ENCODE measurements at regions not wholly inside any gene's neighbourhood (a gene's known extent, or its start where the extent isn't known, plus 50 kb on each side); places are given as distances from the start of the nearest gene placed in this dataset.

DNA sequence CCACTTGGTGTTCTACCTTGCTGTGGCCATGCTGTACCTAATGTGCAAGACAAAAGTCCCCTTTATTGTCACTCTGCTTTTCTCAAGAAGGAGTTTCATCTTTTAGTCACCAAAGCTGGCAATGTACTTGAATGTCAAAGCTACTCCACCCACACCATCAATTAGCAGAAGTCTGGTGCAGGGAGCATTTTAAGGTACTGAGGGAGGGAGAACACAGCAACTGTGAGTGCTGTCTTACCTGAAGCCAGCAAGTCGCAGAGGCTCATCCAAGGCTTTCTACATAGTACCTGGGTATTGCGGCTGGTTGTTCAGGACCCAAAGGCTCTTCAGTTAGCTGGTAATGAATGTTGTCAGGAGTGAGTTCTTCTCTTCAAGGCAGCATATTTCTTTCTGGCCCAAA is 820.4 kb downstream of the OTOL1 start:
- Histone ChIP-seq H2AK5ac (ENCODE audit: insufficient read length, low read length) (no peak overlapping the region), H3K27ac (ENCODE audit: insufficient read length, low read depth, low read length) (no peak overlapping the region), H3K23ac (ENCODE audit: insufficient read length, low read depth, low read length) (no peak overlapping the region), H3K56ac (ENCODE audit: insufficient read length, low read depth, low read length) (no peak overlapping the region), H3K18ac (ENCODE audit: insufficient read length, low read depth, low read length) (no peak overlapping the region), H4K20me1 (ENCODE audit: control insufficient read depth, insufficient read depth, insufficient read length) (no peaks in the 10 kb centered on the region), H3K79me1 (ENCODE audit: insufficient read depth, low read depth, low read length, poor library complexity, severe bottlenecking) (no peaks in the 10 kb centered on the region), H3K4ac (ENCODE audit: low read depth, low read length) (no peak overlapping the region), H3K23me2 (ENCODE audit: insufficient read length, low read depth, low read length, poor library complexity, severe bottlenecking) (no peaks in the 10 kb centered on the region), H2BK12ac (ENCODE audit: insufficient read length, low read depth, low read length) (no peak overlapping the region), H2BK20ac (ENCODE audit: low read depth, low read length, poor library complexity, severe bottlenecking) (no peak overlapping the region), H3K79me2 (ENCODE audit: insufficient read depth, low read length) (no peaks in the 10 kb centered on the region), H4K8ac (replicated peaks; ENCODE audit: insufficient read length, low read depth, low read length) (no peak overlapping the region), H3K14ac (ENCODE audit: insufficient read depth, low read length) (no peak overlapping the region), H2BK15ac (ENCODE audit: low read depth, low read length) (no peak overlapping the region), H3K27me3 (ENCODE audit: insufficient read depth, low read length) (no peaks in the 10 kb centered on the region), H3T11ph (ENCODE audit: low read length) (no peak overlapping the region), H2BK5ac (ENCODE audit: insufficient read length, low read length) (no peak overlapping the region), H4K5ac (ENCODE audit: insufficient read length, low read depth, low read length) (no peak overlapping the region), H3K9ac (ENCODE audit: extremely low read depth, insufficient read length, low read length) (no peak overlapping the region), H4K91ac (ENCODE audit: insufficient read length, low read depth, low read length) (no peak overlapping the region), H2AFZ (ENCODE audit: low read length) (no peak overlapping the region), H3K4me2 (ENCODE audit: insufficient read depth, insufficient read length, low read length) (no peak overlapping the region), H2BK120ac (ENCODE audit: low read depth, low read length, poor library complexity, severe bottlenecking) (no peak overlapping the region), H3K9me3 (ENCODE audit: control insufficient read depth, low read depth, low read length) (no peaks in the 10 kb centered on the region), H3K4me1 (ENCODE audit: insufficient read depth, low read length) (no peaks in the 10 kb centered on the region)
- DNase-seq, result no peak
- Mint-ChIP-seq H3K4me1 (no peaks in the 10 kb centered on the region), H3K27ac (no peak overlapping the region), H3K27me3 (ENCODE audit: low read depth) (no peaks in the 10 kb centered on the region), H3K36me3 (ENCODE audit: insufficient read depth in 1 of 3, low read depth in 3 of 3) (peaks cover 0 to 3% (median 0%) of the 10 kb centered on the region in 3 experiments; a peak in 2 of 7 replicates), H3K9me3 (peaks cover 7 to 8% of the 10 kb centered on the region in 2 experiments; a peak in 3 of 5 replicates), H3K4me3 (no peak overlapping the region)
- WGBS (ENCODE audit: extremely low coverage, insufficient read length, low lambda C conversion rate), result no CpG with 5 or more reads among the region's 2 CpGs
- no peak for TF ChIP-seq CTCF (conservative IDR thresholded peaks at IDR 0.05)

Data from H9 (cell line).